ENCODE measurements at regions not wholly inside any gene's neighbourhood (a gene's known extent, or its start where the extent isn't known, plus 50 kb on each side); places are given as distances from the start of the nearest gene placed in this dataset.

GRCh38 chr6:101263596-101263995 lies 129.9 kb upstream of the GRIK2 start:
- TF ChIP-seq GATA2 (IDR thresholded peaks at IDR 0.05; ENCODE audit: low read depth, low read length) (no peak), GATA3 (IDR thresholded peaks at IDR 0.05; ENCODE audit: low read depth, low read length) (no peak)

All from SH-SY5Y (cell line).